ENCODE measurements at regions not wholly inside any gene's neighbourhood (a gene's known extent, or its start where the extent isn't known, plus 50 kb on each side); places are given as distances from the start of the nearest gene placed in this dataset.

- Histone ChIP-seq H3K4me1 (ENCODE audit: control insufficient read depth, insufficient read depth, low read length) (no peaks in the 10 kb centered on the region), H3K36me3 (ENCODE audit: control insufficient read depth in 2 of 2, insufficient read depth in 1 of 2, low read length in 2 of 2) (no peaks in the 10 kb centered on the region), H3K27ac (ENCODE audit: extremely low read depth, low read depth, low read length) (no peak overlapping the region), H3K9me3 (ENCODE audit: control insufficient read depth, insufficient read depth, low read depth, low read length) (no peaks in the 10 kb centered on the region), H3K4me3 (ENCODE audit: low read depth, low read length) (no peak overlapping the region)
- POLR2A ChIA-PET: no interaction called here
- TF ChIP-seq ZNF776 (tag by site-specific recombination; IDR thresholded peaks at IDR 0.05; ENCODE audit: borderline replicate concordance): no peak
- TF ChIP-seq ZNF701 (tag by site-specific recombination; IDR thresholded peaks at IDR 0.05): no peak
- TF ChIP-seq MEIS1 (CRISPR knock-in tag; IDR thresholded peaks at IDR 0.05; ENCODE audit: borderline replicate concordance): no peak
- TF ChIP-seq ZNF175 (tag by site-specific recombination; IDR thresholded peaks at IDR 0.05): no peak
- no peak for TF ChIP-seq ZNF2 (tag by site-specific recombination; IDR thresholded peaks at IDR 0.05)
- no peak for TF ChIP-seq ZNF626 (tag by site-specific recombination; IDR thresholded peaks at IDR 0.05)
- CTCF ChIA-PET: interaction anchor here (0.6 to 1.7 kb wide), 3 partner anchors 16 to 32 kb away, joined by 3 to 9 read pairs (median 5); no protein-coding TSS in a partner anchor
Observed at GRCh38 chr6:215335-216034, 76.8 kb upstream of the DUSP22 start.

- Histone ChIP-seq H3K27ac (ENCODE audit: extremely low read depth, low read depth, low read length) (no peak overlapping the region), H3K4me3 (ENCODE audit: low read depth, low read length) (no peak overlapping the region), H3K4me1 (ENCODE audit: control insufficient read depth, insufficient read depth, low read length) (no peaks in the 10 kb centered on the region), H3K36me3 (ENCODE audit: control insufficient read depth in 2 of 2, insufficient read depth in 1 of 2, low read length in 2 of 2) (no peaks in the 10 kb centered on the region), H3K9me3 (ENCODE audit: control insufficient read depth, insufficient read depth, low read depth, low read length) (no peaks in the 10 kb centered on the region)
- CTCF ChIA-PET: interaction anchor here (0.6 to 1.7 kb wide), 11 partner anchors 9 to 1217 kb away, joined by 3 to 9 read pairs (median 3); no protein-coding TSS in a partner anchor
- TF ChIP-seq ZNF10 (tag by site-specific recombination; IDR thresholded peaks at IDR 0.05): peak; percentile 48; the same call in 1 of the 2 replicates
- TF ChIP-seq ZNF169 (tag by site-specific recombination; IDR thresholded peaks at IDR 0.05): no peak
- POLR2A ChIA-PET: no interaction called here
Observed at GRCh38 chr6:217048-217659, 75.1 kb upstream of the DUSP22 start.

- H3K4me1 ChIP-seq (ENCODE audit: control insufficient read depth, insufficient read depth, low read length): no peaks in the 10 kb centered on the region
- TF ChIP-seq ZNF341 (tag by site-specific recombination; IDR thresholded peaks at IDR 0.05; ENCODE audit: low read depth) (peak; percentile 62), ZNF623 (tag by site-specific recombination; IDR thresholded peaks at IDR 0.05) (no peak), ZIC2 (tag by site-specific recombination; IDR thresholded peaks at IDR 0.05) (peak; percentile 45)
- no peak overlapping the region for H3K4me3 ChIP-seq (ENCODE audit: low read depth, low read length)
- no peak overlapping the region for H3K27ac ChIP-seq (ENCODE audit: extremely low read depth, low read depth, low read length)
- ChIA-PET POLR2A (no interaction called here), CTCF (interaction anchor here (0.7 to 1.2 kb wide), 5 partner anchors 10 to 1206 kb away, joined by 3 to 4 read pairs (median 4); no protein-coding TSS in a partner anchor)
- no peaks in the 10 kb centered on the region for H3K9me3 ChIP-seq (ENCODE audit: control insufficient read depth, insufficient read depth, low read depth, low read length)
- H3K36me3 ChIP-seq (ENCODE audit: control insufficient read depth in 2 of 2, insufficient read depth in 1 of 2, low read length in 2 of 2): no peaks in the 10 kb centered on the region
Observed at GRCh38 chr6:218153-219018, 73.9 kb upstream of the DUSP22 start.

- no peak overlapping the region for H3K4me3 ChIP-seq (ENCODE audit: low read depth, low read length)
- ChIA-PET POLR2A (no interaction called here), CTCF (interaction anchor here (0.7 to 1.2 kb wide), 3 partner anchors 15 to 1205 kb away, joined by 3 to 4 read pairs (median 3); no protein-coding TSS in a partner anchor)
- H3K27ac ChIP-seq (ENCODE audit: extremely low read depth, low read depth, low read length): no peak overlapping the region
- H3K4me1 ChIP-seq (ENCODE audit: control insufficient read depth, insufficient read depth, low read length): no peaks in the 10 kb centered on the region
- H3K9me3 ChIP-seq (ENCODE audit: control insufficient read depth, insufficient read depth, low read depth, low read length): no peaks in the 10 kb centered on the region
- H3K36me3 ChIP-seq (ENCODE audit: control insufficient read depth in 2 of 2, insufficient read depth in 1 of 2, low read length in 2 of 2): no peaks in the 10 kb centered on the region
- TF ChIP-seq ZNF416 (tag by site-specific recombination; IDR thresholded peaks at IDR 0.05) (no peak), ZNF610 (tag by site-specific recombination; IDR thresholded peaks at IDR 0.05; ENCODE audit: borderline replicate concordance) (no peak), KLF7 (tag by site-specific recombination; IDR thresholded peaks at IDR 0.05; ENCODE audit: borderline replicate concordance) (no peak), ZNF626 (tag by site-specific recombination; IDR thresholded peaks at IDR 0.05) (no peak), ZNF558 (tag by site-specific recombination; IDR thresholded peaks at IDR 0.05) (no peak), ZNF843 (tag by site-specific recombination; IDR thresholded peaks at IDR 0.05) (no peak), RBAK (tag by site-specific recombination; IDR thresholded peaks at IDR 0.05) (no peak), ZNF837 (tag by site-specific recombination; IDR thresholded peaks at IDR 0.05) (no peak), ZNF394 (tag by site-specific recombination; IDR thresholded peaks at IDR 0.05; ENCODE audit: borderline replicate concordance) (no peak), KLF16 (tag by site-specific recombination; IDR thresholded peaks at IDR 0.05) (no peak), ZNF302 (tag by site-specific recombination; IDR thresholded peaks at IDR 0.05; ENCODE audit: low read depth) (no peak), ZNF335 (tag by site-specific recombination; conservative IDR thresholded peaks at IDR 0.05) (no peak)
Observed at GRCh38 chr6:219019-219570, 73.2 kb upstream of the DUSP22 start.

Data from HEK293 (cell line).